DMS153 (cell line): ENCODE measurements at regions not wholly inside any gene's neighbourhood (a gene's known extent, or its start where the extent isn't known, plus 50 kb on each side); places are given as distances from the start of the nearest gene placed in this dataset.
A peak's percentile ranks its signal among the peaks of the same experiment; 100 is the strongest.

Source experiments
- DNase-seq: peaks from one replicate; lab custom pipeline; 2025; lab: John Stamatoyannopoulos, UW

DNA sequence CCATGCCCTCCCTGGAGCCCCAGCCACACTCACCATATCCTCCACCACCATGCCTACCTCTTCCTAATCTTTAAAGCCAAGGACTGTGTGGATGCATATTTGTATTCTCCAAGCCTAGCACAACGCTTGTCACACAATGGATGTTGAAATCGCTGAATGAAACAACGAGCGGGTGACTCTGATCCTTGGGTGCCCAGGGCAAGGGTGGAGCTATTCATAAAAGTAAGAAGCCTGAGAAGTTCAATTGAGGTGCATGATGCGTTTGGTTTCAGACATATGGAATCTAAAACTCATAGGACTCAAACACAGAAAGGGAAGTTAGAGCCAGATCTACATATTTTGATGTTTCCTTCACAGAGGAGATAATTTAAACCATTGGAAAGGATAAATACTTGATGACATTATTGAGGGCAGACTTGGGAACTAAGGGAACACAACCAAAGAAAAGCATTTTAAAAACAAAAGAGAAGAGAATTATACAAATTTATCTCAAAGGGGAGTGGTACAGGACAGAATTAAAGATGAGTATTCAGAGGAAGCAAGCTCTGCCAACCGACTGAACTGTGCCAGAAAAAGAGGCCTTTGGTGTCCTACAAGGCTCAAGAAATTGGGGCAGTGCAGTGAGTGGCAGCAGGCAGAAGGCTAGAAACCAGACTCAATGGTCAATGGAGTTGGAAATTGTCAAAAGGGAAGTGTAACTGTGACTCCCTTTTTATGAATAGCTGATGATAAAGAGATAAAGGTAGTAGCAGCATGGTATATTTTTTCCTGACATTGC lies 200.6 kb upstream of the NCKAP5 start:
- no peak for DNase-seq

DNA sequence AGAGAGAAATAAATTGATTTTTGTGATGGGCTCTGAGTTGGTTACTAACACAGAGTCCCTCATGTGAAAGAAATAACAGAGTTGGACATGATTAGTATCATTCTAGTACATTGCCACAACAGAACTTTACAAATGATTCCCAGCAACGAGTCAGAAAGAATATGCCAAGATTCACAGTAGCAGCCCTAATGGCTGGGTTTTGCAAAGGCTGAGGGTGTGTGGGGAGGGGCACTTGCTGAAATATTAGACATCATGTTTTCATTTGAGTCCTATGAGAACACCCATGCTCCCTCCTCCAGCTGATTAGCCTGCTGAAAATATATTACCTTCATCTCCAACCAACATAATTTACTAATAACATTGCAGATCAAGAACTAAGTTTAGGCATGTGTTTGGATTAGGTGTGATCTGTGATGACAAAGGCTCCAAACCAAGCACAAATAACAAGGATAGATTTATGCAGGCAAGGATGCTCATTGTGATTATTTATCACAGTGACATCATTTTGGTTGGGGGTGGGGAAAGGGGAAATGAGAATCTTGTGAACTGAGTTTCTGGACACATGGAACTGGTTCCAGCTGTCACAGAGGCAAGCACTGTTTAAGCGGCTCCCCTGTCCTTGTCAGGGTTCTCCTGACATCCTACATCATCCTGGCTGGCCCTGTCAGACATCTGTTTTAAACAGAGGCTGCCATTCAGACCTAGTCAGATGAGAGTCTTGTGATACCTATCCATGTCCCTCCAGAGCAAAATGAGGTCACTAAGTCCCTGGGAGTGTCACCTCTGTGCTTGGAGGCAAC lies 205.8 kb upstream of the NCKAP5 start:
- DNase-seq: no peak

DNA sequence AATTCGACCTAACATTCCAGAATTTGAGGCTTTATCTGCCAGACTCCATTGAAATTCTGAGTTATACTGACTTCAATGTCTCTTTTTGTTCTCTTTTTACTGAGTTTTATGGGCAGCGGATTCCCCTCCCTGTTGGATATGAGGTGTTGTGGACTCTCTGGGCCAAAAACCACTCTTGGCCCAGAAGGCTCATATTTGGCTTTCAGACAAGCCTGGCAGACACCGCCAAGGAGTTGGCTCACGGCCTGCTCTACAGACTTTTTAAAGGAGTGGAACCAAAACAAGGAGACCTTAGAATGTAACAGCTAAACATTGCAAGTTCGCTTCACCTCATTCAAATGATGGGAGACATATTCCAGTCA lies 206.4 kb upstream of the NCKAP5 start:
- no peak for DNase-seq

DNA sequence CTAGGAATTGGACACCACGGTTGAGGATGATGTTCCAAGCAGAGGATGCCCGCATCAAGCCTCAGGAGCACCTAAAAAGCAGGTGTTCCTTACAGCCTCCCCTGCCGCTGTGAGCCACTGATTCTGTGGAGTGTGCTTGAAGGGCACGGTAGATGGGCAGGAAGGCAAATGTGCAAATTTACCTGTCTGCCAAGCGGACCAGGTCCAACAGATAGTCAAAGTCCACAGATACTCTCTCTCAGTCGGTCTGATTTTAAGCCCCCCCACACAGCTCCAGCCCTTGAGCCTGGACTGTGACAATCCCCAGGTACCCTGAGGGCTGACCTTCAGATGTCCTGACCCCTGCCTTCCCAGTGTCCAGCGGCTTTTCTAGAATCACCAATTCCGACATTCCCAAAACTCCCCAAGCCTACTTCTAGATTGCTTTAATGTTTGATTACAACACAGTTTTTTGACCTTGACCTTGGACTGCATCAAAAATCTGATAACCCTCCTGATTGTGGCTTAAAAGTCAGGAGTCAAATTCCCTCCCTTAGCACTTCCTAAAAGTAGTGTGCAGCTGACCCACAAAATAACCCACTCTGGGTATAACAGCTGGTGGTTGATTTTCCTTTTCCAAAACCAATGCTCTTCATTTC lies 208.8 kb upstream of the NCKAP5 start:
- DNase-seq: no peak

DNA sequence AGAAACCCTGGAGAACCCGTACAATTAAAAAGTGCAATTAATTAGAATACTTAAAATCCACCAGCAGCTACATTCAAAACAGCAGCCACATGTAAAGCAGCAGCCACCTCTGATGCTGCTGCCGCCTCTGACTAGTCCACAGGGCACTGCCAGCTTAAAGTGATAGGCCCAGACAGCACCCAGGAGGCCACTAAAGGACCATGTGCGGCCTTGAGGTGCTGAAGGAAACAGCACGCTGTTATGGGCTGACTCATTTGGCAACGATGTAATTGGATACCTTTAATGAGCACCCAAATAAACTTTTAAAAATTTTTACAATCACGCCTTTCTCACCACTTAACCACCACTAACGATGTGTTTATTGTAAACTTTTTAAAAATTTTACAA lies 209.3 kb upstream of the NCKAP5 start:
- no peak for DNase-seq

DNA sequence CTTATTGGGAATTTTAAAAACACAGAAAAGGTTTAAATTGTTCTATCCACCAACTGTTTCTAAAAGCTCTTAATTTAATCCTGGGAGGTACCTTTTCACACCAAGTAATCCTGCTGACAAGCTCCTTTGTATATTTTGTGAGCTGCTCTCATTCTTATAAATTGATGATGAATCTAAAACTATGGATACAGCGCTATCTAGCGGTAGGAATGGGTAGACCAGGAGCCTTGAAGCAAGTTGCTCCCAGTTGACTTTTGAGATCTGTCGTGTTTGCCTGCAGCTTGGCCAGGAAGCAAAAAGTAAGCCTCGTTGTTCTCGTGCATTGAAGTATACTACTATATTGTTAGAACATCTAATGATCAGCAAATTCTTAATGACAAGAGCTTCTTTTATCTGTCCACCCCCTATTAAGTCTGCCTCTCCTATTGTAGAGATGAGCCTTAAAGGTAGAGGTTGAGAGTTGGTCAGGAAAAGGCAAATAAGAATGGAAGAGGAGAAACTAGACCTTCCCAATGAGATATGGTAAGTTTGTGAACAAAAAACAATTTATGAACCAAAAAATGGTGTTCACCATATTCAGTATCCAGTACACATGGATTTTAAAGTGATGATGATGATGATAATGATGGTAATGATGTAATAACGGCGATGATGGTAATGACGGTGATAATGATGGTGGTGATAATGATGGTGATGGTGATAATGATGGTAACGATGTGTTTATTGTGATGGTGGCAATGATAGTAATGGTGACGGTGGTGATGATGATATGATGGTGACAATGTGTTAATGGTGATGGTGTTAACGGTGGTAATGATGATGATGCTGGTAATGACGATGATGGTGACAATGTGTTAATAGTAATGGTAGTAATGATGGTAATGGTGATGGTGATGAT lies 212.1 kb upstream of the NCKAP5 start:
- DNase-seq: peak; percentile 54

DNA sequence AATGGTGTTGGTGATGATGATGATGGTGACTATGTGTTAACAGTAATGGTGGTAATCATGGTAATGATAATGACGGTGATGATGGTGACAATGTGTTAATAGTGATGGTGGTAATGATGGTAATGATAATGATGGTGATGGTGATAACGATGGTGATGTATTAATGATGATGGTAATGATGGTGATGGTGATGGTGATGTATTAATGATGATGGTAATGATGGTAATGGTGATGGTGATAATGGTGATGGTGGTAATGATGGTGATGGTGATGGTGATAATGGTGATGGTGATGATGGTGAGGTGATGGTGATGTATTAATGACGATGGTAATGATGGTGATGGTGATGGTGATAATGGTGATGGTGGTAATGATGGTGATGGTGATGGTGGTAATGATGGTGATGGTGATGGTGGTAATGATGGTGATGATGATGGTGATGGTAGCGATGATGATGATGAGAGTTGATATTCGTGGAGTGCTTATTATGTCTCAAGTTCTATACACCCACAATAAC lies 212.8 kb upstream of the NCKAP5 start:
- no peak for DNase-seq

DNA sequence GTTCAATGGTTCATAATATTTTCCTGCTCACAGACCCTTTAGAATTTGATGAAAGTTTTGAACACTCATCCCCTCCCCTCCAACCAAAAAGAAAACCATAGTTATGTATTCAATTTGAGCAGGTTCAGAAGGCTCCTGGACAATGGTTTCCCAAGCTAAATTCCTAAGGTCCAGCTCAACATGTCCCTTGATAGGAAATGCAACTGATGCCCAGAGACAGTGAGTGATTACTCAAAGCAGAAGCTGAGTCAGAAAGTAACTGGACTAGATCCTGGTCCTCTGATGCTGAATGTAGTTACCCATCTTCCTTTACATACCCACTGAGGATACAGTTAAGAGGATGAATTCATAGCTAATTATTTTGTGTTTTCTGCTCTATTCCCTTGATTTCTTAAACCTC lies 218.9 kb upstream of the NCKAP5 start:
- no peak for DNase-seq

DNA sequence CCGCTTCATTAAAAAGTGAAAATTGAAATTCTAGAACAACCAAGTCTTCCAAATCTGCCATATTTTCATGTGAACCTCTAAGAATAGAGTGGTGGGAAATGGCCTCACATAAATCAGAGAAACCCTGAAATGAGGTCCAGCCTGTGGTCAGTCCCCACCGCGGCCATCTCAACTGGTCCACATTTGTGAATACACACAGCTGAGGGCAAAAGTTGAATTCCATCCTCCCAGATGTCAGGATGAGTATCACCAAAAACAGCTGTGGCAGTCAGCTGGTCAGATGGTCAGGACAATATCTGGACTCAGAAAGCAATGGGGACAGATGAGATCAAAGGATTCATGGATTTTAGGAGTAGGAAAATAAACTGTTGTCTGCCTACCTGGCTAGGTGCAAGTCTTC lies 219.4 kb upstream of the NCKAP5 start:
- DNase-seq: no peak

DNA sequence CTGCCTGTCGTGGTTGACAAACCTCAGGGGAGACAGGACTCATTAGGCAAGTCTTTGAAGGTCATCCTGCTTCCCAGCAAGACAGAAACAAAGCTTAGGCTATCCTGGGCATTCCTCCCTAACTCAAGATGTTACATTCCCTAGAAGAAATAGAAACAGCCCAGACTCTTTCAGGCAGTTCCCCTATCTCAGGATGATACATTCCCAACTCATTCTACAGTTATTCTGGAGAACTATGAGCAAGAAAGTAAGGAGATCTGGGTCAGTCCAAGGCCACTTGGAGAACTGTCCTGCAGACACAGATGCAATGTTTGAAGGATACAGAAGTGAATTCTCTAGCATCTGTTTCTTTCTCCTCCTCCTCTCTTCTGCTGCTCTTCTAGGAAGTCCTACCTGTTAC lies 220.1 kb upstream of the NCKAP5 start:
- DNase-seq: no peak

DNA sequence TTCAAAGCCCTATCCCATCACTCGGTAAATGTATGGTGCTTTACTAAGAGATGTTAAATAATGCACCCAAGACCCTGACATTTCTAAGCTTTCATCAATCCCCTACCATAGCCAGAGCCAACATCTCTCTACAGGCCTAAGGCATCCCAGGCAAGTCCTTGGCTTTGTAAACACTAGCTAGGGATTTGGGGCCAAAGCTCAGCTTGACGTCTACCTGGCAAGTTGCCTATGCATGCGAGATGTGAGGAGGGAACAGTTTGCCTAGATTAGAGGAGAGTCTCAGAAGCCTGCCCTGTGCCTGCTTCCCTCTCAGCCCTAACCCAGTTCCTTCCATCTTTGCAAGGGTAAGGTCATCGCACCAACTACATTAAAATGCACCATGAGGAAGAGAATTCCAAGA lies 221.5 kb upstream of the NCKAP5 start:
- no peak for DNase-seq

DNA sequence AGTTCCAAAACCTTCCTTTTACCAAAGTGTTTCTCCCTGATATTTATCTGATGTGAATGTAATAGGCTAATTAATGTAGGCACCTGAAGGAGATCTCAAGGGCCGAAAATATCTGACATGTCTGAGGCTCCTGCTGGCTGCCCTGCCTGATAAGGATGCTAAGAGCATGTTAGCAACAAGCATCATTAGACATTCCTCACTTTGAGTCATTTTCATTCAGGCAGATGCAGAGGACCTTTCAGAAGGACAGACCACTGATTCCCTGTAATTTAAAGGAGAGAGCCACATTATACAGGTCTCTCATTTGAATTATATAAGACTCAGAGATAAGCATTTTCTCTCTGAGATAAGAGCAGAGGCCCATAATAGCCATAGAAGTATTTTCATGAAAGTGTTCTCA lies 222.4 kb upstream of the NCKAP5 start:
- no peak for DNase-seq

DNA sequence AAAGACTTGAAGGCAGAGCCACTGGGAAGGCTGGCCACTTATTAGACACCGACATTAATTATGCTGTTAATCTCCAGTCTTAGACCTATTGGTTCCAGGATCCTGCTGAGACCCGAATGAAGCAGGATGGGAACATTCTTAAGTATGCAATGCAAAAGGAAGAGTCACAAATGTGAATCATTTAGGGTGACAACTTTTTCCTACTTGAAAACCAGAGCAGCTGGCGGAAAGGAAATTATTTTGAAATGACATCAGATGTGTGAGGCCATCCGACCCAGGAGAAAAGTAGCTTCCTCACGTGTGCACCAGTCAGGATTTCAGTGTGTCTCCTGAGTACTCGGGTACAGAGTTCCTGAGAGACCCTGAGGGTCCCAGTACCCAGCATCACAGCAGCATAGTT lies 222.9 kb upstream of the NCKAP5 start:
- DNase-seq: no peak

DNA sequence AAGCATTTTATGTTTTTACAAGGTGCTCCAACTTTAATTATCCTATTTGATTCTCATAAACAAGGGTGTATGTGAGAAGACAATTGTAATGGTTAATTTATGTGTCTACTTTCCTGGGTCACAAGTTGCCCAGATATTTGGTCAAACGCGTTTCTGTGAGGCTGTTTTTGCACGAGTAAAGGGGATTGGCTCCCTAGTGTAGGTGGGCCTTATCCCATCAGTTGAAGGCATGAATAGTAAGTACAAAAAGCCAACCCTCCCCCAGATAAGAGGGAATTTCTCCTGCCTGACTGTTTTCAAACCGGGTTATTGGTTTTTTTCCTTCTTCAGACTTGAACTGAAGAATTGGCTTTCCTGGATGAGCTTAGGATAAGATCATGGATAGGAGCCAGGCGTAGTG lies 224.0 kb upstream of the NCKAP5 start:
- no peak for DNase-seq

DNA sequence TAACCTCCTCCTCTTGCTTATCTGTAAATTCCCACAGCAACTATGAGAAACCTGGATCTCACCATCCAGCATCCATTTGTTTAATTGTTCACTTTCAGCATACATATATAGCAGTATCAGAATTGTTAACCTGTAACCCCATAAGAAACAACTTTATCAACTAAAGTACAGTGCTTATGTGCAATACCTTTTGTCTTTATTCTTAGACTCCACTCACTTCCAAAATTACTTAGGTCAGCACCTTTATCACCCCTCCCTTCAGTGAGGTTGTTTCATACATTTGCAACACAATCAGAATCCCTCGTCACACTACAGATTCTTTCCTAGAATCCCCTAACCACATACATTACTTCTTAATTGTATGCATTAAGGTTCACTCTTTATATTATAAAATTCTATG lies 225.9 kb upstream of the NCKAP5 start:
- DNase-seq: no peak

DNA sequence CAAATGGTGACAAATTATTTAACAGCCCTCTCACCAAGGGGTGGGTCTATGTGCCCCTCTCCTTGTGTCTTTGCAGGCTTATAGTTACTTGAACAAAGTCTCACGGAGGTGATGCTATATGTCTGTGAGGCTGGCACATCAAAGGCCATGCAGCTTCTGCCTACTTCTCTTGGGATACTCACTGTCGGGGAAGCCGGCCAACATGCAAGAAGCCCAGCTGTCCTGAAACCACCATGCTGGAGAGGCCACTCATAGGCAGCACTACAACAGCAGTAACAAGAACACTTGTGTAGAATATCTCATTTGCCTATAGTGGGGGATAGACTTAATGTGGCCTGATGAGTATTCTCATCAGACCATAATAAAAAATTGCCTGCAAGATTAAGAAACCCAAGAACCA lies 233.7 kb upstream of the NCKAP5 start:
- DNase-seq: no peak

DNA sequence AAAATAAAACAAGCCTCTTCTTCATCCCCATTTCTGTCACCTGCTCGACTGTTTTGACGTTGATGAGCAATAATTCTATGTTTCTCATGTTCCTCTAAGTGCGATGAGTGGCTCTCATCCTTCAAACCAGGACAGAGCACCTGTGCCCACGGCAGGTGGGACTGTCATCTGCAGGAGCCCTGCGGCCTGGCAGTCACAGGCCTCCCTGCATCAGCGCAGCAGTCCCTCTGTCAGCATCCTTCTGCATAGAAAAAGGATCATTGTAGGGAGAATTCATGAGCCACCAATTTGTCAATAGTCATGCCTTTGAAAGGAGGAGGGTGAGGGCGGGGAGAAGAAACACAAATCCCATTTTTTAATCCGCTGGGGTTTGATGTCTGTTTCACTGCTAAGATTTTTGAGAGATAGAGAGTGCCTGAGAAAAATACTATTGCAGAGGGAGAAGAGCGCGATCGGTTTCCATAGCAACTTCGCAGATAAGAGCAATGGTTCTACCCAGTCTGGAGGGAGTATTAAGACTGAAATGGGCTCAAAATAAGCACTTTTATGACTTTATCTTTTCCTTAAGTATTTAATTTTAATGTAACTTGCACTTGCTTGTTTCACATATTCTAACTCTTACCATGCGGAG lies 234.3 kb upstream of the NCKAP5 start:
- no peak for DNase-seq

DNA sequence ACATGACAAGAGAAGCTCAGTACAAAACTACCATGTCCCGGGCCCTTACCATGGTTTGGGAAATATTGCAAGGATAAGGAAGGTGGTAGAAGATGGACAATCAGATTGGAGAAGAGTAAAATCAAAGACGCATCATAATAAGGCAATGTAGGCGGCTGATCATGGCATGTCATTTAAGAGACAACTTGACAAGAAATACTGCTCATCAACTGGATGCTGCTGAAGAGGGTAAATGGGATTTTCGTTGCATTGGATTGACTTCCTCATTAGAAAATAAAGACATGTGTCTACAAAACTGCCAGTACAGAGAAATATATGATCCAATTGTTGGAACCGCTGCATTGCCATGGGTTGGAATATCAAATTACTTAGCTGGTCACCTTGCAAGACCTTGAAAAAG lies 238.3 kb upstream of the NCKAP5 start:
- no peak for DNase-seq

DNA sequence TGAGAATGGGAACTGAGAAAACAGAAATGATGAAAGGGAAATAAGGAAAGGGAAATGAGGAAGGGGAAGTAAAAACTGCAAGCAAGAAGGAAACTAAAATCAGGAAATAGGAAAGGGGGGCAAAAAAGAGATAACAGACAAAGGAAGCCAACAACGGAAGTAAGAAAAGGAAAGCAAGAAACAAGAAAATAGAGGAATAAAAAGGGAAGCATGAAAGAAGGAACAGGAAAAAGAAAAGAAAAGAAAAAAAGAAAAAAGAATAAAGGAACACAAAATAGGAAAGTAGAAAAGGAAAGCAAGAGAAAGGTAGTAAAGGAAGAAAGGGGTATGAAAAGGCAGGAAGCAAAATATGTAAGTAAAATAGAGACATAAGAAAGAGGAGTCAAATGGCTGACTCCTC lies 241.2 kb upstream of the NCKAP5 start:
- DNase-seq: no peak

DNA sequence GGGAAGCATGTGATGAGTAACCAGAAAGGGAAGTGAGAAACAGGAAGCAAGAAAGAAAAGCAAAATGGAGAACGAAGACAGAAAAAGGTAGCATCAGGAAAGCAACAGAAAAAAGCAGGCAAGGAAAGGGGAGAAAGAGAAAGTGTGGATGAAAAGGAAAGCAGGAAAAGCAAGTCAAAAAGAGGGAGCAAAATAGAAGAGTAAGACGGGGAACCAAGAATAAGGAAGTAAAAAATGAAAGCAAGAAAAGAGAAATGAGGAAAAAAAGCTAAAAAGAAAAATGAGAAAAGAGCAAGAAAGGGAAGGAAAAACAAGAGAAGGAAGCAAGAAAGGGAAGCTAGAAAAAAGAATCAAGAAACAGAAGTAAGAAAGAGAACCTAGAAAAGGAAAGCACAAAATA lies 242.3 kb upstream of the NCKAP5 start:
- DNase-seq: no peak

DNA sequence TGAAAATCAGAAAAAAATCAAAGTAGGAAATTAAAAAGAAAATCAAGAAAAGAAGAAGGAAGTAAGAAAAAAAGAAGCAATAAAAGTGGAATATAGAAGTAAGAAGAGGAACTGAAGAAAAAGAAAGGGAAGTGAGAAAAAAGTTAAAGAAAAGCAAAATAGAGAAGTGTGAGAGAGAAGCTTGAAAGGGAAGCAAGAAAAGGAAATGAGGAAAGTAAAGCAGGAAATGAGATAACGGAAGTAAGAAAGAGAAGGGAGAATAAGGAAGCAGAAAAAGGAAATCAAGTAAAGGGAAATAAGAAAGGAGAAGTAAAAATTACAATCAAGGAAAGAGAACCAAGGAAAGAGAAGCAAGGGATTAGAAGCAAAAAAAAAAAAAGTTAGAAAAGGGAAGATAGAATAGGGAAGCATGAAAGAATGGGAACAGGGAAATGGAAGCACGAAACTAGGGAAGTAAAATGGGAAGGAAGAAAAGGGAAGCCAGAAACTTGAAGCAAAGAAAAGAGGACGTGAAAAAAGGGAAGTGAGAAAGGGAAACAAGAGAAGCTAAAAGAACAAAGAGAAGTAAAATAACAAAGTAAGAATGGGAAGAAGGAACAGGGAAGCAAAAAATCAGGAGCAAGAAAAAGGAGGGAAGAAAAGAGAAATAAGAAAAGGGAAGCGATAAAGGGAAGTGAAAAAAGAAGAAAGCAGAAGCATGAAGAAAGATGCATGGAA lies 243.3 kb upstream of the NCKAP5 start:
- DNase-seq: no peak
